ENCODE measurements at regions not wholly inside any gene's neighbourhood (a gene's known extent, or its start where the extent isn't known, plus 50 kb on each side); places are given as distances from the start of the nearest gene placed in this dataset.
"Not testable (repeated sequence)": the region's sequence is repeated elsewhere in the genome, so short reads cannot be mapped to it uniquely, and the experiment has no call there.

DNA sequence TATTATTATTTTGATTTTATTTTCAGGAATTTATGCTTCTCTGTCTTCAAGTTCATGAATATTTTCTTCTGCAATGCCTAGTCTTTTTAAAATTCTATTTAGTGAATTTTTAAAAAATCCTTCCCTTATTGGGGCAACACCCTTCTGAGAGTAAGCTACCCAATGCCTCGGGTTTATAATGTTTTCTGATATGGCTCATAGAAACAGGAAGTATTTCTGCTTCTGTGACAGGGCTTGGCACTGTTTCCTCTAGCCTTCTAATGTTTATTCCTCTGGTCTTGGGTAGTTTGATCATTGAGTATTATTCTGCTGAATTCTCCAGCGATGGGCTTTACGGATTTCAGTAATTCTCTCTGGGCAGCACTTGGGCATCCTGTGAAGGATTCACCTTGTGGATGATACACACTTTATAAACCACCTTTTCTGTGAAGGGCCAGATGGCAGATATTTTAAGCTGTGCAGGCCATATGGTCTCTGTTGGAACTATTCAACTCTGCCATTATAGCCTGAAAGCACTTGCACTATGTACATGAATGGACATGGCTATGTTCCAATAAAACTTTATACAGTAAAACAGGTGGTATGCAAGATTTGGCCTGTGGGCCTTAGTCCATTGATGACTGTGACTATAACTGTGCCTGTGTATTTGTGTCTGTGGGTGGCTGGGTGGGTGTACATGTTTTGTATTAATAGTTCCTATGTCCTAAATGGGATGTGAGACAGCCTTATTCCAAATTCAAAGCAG, 95.9 kb upstream of the FAT1 start:
- DNase-seq, result no peak

- DNase-seq, result peak; percentile 2
Measured at GRCh38 chr4:186820391-186820891, 96.8 kb upstream of the FAT1 start.

- DNase-seq, result no peak
Measured at GRCh38 chr4:186823989-186824388, 100.3 kb upstream of the FAT1 start.

DNA sequence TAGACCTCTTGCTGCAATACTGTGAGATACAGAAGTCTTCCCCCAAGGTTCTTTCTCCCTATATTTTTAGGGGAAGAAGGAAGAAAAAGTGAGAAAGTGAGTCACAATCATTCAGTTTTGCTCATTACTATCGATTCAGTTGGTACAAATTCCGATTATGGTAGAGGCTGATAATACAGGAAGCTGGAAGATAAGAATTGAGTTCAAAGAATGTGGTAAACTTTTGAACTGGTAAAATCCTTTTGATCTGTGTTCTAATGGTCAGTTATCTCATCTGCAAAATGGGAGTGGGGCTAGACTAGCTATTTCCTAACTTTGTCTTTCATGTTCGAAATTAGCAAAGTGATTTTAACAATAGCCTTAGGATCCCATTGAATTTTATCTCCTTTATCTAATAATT, 101.4 kb upstream of the FAT1 start:
- no peak for DNase-seq

GRCh38 chr4:186826006-186826405, 102.3 kb upstream of the FAT1 start:
- no peak for DNase-seq

- no peak for DNase-seq
Measured at GRCh38 chr4:186826846-186827533, 103.3 kb upstream of the FAT1 start.

DNA sequence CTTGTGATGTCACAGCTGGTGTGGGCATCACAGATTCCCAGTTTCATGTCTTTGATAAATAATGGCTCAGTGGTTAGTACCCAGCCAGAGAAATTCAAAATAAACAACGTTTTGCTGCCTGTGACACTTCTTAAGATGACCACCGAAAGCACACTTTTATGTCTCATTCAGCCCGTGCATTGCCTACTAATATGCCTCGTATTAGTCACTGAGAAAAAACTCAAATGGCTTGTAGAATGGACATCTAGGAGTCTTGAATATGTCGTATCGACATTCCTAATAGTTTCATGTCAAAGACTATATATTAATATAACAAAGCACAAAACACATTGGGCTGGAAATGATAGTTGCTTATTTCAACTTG, 103.9 kb upstream of the FAT1 start:
- no peak for DNase-seq

- DNase-seq, result no peak
Measured at GRCh38 chr4:186829097-186829496, 105.4 kb upstream of the FAT1 start.

DNA sequence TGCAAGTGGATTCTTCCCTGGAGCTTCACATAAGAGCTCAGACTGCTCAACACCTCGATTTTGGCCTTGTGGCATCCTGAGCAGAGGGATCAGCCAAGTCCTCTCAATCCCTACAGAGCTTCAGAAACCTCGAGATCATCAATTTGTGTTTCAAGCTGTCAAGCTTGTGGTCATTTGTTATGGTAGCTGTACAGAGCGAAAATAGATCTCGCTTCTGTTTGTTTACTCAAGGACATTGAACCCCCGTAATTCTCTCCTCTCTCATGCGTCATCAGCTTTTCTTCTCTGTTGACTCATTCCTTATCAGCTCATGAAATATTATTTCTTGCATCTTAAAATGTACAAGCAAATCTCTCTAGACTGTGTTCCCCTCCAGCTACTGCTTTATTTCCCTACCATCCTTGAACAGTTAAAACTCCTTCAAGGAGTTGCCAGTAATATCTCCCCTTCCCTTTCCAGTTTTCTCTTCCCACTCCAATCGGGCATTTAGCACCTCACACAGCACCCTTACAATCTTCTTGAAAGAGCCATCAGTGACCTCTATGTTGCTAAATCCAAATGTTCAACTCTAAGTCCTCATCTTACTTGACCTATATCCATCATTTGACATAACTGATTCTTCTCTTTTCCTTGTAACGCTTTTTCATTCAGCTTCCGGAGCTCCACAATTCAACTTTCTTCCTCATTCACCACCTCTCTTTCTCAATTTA, 106.2 kb upstream of the FAT1 start:
- DNase-seq, result no peak

- DNase-seq, result no peak
Measured at GRCh38 chr4:186831574-186831973, 107.9 kb upstream of the FAT1 start.

GRCh38 chr4:186832906-186833305, 109.2 kb upstream of the FAT1 start:
- no peak for DNase-seq

DNA sequence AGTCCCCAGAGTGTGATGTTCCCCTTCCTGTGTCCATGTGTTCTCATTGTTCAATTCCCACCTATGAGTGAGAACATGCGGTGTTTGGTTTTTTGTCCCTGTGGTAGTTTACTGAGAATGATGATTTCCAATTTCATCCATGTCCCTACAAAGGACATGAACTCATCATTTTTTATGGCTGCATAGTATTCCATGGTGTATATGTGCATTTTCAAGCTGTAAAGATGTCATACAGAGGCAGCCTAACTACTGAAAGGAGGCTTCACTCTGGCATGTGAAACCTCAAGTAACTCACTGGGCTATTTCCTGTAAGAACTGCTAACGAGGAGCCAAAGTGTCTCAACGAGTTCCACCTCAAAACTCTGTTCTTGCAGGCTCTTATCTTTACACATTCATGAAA, 113.8 kb upstream of the FAT1 start:
- DNase-seq, result not testable (repeated sequence)

DNA sequence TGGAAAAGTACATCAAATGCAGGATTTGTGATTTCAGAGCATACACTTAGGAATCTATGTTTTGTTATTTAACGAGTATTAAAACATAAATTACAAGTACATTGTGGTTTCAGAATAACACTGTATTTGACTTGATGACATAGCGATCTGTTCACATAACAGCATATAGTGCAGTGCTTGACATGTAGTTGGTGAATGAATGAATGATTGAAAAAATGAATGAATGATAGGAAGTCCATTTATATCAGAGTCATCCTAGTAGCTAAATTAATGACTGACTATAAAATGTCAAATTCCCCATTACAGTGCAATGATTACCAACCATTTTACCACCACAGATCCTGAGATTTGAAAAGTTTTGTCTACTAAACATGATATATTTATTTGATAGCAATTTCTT, 114.6 kb upstream of the FAT1 start:
- no peak for DNase-seq

- DNase-seq, result no peak
Measured at GRCh38 chr4:186839122-186840037, 115.7 kb upstream of the FAT1 start.

DNA sequence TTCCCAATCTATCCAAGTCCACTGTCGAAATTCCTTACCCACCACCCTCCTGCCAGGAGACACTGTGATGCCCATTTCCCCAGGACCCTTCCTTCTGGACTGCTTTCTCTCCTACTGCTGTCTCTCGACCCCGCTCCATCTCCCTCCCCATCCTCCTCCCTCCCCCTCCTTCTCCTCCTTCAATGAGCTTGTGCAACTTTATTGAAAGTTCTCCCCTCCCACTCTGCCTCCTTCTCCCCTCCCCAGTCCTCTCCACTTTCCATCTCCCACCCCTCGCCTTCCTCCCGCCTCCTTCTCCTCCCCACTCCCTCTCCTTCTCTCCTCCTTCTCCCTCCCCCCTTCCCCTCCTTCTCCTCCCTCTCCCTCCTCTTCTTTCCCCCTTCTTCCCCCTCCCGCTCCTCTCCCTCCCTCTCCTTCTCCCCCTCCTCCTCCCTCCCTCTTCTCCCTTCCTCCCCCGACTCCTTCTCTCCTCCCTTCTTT, 116.6 kb upstream of the FAT1 start:
- DNase-seq, result no peak

- no peak for DNase-seq
Measured at GRCh38 chr4:186840771-186841301, 117.2 kb upstream of the FAT1 start.

GRCh38 chr4:186844059-186844681, 120.5 kb upstream of the FAT1 start:
- no peak for DNase-seq

DNA sequence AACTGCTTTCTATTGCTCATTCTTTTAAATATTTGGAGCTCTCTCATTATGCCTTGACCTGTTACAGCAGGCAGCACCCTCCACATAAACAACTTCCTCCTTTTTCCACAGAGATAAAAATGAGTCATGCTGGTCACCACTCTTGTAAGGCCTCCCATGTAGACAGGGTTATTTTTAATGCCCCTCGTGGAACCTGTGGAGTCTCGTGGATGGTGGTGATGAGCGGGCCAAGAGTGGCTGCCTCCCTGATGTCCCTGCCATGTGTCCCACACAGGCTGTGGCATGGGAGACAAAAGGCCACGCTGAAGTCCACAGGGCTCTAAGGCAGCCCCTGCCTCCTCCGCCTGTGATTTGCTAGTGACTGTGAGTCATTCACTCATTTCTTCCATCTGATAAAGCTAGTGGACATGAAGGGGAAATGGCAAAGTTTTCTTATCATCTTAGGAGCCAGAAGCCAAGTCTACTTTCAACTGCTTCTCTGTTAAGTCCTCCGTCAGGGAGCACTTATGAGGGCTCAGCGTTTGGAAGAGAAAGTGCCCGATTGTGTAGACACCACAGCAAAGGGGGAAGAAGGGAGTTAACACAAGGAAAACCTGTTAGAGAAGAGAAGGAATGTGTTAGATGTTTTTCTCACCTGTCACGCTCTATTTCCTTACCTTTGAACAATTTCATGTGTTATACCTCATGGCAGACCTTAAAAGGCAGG, 121.6 kb upstream of the FAT1 start:
- DNase-seq, result peak; percentile 22

- no peak for DNase-seq
Measured at GRCh38 chr4:186846426-186846825, 122.8 kb upstream of the FAT1 start.

- DNase-seq, result not testable (repeated sequence)
Measured at GRCh38 chr4:186847429-186848131, 123.9 kb upstream of the FAT1 start.

DNA sequence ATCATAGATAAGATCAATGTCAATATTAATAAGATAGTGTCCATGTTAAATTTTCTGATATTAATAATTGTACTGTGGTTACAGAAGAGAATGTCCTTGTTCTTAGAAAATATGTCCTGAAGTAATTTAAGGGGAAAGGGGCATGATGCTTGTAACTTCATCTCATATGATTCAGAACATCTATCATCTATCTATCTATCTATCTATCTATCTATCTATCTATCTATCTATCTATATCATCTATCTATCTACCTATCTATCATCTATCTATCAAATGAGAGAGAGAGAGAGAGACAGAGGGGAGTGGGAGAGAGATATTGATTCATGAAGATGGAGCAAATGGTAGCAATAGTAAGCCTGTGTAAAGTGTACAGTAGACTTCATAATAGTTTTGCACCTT, 124.8 kb upstream of the FAT1 start:
- no peak for DNase-seq

Measured in DMS53 (cell line).